Glomerular endothelial cell (primary cell): ENCODE measurements at regions not wholly inside any gene's neighbourhood (a gene's known extent, or its start where the extent isn't known, plus 50 kb on each side); places are given as distances from the start of the nearest gene placed in this dataset.
"Not testable (repeated sequence)": the region's sequence is repeated elsewhere in the genome, so short reads cannot be mapped to it uniquely, and the experiment has no call there.

Experiments used
- DNase-seq: peaks from one replicate; pipeline ENCODE4 v3.0.0-alpha.2; 2011; ENCODE audit warnings: low read depth, low spot score; ENCODE audit errors: extremely low read depth

DNA sequence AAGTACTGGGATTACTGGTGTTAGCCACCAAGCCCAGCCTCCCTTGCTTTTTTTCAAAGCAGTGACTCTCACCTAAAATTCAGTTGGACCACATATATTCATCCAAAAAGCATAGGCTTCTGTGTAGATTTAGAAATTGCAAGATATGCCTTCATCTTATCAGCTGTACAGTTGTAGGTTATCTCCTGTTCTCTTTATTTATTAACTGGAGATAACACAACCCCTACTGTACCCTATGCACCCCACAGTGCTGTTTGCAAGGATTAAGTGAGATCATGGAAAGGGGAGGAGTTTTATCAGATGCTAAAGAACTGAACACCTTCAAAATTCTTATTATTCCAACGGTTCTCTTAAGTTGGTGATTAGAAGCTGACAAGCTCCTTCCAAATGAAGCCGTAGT lies 164.4 kb upstream of the JARID2 start:
- no peak for DNase-seq

DNA sequence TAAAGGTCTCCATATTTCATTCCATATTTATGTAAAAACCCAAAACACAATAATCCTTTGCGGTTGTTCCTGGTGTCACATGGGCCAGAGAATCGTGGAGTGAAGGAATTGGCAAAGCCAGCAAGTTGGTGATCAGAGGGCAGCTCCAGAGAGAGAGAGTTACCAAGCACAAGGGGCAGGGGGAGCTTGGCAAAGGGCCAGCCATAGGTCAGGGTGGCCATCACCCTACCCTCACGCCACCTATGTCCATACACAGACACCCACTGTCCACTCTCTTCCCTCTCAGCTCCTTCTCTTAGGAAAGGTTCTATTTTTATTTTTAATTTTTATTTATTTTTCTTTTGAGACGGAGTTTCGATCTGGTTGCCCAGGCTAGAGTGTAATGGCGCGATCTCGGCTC lies 163.2 kb upstream of the JARID2 start:
- no peak for DNase-seq

DNA sequence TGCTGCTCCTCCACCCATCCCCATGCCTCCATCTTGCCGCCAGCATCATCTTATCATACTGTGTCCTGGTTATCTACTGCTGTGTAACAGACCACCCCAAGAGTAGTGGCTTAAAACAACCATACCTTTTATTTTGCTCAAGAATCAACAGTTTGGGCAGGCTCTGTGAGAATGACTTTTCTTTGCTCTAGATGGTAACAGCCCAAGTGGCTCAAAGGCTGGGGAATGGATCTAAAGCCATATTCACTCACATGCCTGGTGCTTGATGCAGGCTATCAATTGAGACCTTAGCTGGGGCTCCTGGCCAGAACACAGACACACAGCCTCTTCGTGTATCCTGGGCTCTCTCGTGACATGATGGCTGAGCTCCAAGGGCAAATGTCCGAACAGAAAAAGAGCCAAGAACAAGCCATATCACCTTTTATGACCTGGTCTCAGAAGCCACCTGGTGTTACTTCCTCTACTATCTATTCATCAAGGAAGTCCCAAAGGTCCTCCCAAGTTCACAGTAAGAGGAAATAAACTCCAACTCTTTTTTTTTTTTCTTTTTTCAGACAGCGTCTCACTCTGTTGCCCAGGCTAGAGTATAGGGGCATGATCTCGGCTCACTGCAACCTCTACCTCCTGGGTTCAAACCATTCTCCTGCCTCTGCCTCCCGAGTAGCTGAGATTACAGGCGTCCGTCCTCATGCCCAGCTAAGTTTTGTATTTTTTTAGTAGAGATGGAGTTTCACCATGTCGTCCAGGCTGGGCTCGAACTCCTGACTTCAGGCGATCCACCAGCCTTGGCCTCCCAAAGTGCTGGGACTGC lies 159.3 kb upstream of the JARID2 start:
- no peak for DNase-seq

DNA sequence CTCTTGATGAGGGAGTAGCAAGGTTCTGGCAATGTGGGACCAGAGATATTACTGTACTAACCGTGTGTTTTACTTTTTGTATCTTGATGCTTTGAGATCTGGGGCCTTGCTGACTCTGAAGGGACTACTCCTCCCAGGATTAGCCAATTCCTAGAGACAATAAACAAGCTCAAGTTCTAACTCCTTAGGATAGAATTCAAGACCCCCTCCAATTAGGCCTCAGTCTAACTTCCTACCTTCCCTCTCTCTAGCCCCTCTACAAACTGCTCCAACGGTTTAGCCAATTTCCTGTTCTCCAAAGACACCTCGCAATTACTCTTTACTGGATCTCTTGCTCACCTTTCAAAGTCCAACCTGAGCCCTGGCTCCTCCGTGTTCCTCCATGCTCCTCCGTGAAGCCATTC lies 158.7 kb upstream of the JARID2 start:
- DNase-seq: no peak

DNA sequence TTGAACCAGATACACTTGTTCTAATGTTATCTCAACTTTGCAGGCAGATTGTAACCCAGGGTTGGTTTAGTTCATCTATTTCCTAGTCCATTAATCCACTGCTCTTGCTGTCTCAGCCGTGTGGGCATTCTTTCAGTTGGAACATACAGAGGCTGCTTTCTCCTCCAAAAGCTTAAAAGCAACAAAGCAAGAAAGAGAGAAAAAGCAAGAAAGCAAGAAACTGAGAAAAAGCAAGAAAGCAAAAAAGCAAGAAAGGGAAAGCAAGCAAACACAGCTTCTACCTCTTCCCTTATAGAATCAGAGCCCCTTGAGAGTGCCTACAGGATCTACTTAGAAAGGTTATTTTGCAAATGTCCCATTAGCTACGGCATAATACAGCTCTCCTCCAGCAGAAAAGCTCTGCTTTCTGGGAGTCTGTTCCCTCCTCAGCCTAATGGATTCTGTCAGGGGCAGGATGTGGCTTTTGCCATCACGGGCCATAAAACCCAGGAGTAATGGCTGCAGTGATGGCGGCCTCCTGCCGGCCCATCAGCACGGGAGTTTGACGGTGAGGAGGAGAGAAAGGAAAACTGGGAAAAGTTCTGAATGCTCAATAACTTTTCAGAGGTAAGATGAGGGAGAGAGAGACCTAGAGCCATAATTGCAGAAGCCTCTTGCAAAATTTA lies 156.8 kb upstream of the JARID2 start:
- no peak for DNase-seq

DNA sequence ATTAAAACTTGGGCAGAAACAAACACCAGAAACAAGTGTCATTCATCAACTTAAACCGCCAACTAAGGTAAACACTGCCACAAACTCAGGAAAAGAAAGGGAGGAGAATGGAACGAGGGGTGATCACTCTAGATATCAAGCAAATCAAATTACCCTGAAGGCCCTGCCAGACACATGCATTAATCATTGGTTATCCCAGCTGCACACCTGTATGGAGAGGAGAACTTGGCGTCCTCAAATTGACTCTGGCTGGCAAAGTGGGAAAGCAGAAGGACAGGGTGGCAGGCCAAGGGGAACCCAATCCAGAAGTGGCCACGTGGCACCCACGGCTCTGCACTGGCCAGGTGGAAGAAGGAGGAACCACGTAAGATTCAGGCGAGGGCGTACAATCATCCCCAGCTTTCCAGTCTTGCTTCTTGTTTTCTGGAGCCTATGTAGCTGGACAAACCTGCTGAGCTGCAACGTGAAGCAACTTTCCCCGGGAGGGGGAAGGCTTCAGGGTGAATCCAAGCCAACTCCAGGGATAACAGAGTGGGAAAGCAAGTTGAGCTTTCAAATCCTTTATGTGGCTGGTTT lies 156.2 kb upstream of the JARID2 start:
- DNase-seq: no peak

DNA sequence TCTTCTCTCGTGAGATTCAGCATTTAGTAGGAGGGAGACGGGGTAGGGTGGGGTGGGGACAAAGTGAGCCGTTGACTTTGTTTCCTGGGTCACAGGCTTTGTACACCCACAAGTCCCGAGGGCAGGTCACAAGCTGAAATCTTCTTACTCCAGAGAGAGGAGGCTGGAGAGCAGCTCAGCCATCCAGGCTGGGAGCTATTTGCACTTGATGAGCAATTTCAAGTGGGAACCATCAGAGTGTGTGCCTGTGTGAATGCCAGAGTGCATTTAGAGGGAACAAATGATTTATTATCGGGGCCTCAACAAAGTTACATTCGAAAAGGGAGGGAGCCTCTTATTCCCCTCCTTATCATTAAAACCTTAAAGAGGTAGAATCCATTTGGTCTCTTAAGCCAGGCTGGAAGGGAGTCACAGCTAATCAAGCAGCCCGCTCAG lies 155.7 kb upstream of the JARID2 start:
- DNase-seq: no peak

DNA sequence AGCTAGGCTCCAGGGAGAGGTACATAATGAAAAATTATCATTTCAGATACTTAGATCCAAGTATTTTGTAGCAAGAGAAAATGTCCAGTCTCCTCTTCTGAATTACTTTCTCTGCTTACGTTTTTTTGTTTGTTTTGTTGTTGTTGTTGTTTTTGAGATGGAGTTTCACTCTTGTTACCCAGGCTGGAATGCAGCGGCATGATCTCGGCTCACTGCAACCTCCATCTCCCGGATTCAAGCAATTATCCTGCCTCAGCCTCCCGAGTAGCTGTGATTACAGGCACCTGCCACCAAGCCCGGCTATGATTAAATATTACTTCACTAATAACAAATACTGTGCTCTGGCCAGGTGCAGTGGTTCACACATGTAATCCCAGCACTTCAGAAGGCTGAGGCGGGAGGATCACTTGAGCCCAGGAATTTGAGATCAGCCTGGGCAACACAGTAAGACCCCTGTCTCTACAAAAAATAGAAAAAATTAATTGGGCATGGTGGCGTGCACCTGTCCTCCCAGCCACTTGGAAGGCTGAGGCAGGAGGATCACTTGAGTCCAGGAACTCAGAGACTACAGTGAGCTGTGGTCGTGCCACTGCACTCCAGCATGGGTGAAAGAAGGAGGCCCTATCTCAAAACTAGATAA lies 155.0 kb upstream of the JARID2 start:
- DNase-seq: no peak

DNA sequence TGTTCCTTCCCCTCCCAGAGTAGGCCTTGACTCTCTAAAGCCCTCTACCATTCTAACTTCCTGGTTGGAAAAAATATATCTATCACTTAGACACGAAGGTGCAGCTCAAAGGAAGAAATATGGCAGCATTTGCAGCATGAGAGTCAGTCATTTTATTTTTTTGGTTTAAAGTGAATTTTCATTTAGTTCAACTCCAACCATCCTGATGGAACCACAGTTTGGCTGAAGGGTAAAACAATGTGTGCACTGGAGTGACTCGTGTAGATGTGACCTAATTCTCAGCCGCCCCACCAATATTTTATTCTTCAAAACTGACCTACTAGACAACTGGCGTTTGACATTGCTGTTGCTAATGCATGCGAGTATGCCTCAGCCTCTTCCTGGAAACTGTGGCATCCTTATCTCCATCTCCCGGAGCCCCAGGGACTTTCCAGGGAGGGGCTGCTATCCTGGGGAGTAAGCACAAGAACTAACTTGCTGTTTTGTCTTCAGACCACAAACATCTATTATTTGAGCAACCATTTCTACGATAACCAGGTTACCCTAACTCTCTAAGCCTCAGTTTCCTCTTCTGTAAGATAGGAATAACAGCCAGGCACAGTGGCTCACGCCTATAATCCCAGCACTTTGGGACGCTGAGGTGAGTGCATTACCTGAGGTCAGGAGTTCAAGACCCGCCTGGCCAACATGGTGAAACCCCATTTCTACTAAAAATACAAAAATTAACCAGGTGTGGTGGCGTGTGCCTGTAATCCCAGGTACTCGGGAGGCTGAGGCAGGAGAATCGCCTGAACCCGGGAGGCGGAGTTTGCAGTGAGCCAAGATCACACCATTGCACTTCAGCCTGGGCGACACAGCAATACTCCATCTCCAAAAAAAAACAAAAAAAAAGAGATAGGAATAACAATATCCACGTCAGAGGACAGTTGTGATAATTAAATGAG lies 148.7 kb upstream of the JARID2 start:
- no peak for DNase-seq

DNA sequence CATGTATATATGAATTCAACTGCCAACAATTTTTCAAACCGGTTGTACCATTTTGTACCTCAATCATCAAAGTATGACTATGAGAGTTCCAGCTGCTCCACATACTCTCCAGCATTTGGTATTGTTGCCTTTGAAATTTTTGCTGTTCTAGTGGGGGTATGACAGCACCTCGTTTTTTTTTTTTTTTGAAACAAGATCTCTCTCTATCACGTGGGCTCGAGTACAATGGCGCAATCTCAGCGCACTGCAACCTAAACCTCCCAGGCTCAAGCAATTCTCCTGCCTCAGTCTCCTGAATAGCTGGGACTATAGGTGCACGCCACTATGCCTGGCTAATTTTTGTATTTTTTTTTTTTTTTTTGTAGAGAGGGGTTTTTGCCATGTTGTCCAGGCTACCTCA lies 144.7 kb upstream of the JARID2 start:
- no peak for DNase-seq

DNA sequence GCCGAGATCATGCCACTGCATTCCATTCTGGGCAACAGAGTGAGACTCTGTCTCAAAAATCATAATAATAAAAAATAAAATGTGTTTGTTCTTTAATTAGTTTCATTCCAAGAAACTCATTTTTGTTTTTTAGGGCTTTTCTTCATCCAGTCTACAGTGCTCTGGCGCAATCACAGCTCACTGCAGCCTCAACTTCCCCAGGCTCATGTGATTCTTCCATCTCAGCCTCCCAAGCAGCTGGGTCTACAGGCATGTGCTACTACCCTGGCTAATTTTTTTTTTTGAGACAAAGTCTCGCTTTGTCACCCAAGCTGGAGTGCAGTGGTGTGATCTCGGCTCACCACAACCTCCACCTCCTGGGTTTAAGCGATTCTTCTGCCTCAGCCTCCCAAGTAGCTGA lies 143.6 kb upstream of the JARID2 start:
- DNase-seq: no peak

DNA sequence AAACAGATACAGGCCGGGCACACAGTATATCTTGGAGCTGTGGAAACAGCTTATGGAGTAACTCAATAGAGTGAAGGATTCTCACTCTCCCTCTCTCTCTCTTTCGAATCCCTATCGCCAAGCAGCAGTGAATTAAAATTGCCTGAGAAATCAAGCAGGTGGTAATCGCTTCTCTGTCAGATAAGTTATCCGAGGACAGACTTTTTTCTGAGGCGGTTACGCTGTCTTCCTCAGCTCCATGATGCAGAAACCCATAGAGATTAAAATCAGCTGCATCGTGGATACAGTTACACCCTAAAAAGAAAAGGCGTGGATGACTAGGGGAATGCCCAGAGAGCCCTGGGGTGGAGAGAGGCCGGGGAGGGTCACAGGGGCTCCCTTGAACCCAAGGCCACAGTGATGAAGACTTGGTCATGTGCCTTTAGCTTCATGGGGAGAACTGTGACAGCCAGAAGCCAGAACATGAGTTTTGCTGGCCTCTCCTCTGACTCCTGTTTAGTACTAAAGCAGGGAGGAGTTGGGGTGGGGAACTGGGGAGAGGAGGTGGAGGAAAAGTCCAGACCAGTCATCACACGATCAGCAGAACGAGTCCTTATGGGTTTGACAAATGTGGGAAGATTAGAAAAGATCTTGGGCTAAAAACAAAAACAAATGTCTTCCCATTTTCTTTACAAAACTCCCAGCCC lies 138.8 kb upstream of the JARID2 start:
- DNase-seq: no peak

DNA sequence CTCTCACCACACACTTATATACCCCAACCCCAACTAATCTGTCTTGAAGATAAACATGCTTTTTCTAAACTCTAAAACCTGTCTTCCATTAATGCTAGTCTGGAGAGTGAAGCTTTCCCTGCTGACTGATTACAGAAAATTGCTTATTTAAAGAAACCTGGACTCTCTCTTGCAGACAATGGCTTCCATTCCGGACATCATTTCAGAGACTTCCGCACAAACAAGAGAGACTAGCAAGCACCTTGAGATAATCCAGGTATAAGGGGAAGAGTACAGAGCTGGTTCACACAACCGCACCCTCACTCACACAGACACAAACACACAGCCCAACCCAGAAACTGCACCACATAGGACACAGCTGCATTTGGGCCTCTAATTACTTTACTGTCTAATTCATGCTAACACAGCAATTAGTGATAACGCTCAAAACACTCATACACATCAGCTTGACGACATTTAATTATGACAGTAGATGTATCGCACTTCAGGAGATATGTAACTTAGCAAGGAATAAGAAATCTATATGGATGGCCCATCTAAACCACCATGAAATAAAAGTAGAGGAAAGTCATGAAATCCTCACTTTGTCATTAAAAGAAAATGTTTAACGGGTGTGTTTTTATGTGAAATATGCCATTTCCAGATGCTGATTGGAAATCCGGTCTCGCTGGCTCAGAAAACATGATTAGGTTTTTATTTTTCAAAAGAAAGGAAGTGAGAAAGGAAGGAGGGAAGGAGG lies 138.1 kb upstream of the JARID2 start:
- no peak for DNase-seq

DNA sequence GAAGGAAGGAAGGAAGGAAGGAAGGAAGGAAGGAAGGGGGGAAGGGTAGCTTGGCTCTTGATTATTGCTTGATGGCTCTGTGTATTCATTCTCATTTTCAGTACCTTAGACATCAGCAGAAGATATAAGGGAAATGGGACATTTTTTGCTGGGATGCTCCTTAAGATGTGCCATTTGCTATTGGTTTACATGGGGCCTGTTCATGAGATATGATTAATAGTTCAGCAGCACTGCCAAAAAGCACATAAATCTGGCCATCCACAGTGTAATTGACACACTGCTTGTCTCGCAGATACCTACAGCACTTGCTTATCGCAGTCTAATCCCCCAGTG lies 137.5 kb upstream of the JARID2 start:
- DNase-seq: no peak

DNA sequence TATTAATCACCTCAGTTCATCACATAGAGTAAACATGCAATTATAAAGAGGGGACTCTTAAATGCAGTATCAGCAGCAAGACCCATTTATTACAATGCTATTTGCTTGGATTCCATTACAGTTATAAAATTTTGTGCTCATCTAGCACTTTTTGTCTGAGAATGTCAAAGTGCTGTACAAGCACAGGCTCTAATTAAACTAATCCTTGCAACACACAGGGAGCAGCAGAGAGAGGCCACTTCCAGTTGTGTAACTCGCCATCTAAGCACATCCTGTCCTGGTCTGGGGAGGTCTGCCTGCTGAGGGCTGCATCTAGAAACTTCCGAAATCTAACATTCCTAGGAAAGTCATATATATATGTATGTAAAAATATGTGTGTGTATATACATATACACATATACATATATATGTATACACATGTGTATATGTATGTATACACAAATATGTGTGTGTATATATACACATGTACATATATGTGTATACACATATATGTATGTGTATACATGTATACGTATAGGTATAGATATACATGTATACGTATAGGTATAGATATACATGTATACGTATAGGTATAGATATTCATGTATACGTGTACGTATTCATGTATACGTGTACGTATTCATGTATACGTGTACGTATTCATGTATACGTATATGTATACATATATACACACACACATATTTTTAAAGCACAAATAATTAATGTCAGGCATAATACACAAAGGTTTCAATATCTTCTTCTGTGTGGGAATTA lies 136.4 kb upstream of the JARID2 start:
- DNase-seq: no peak

DNA sequence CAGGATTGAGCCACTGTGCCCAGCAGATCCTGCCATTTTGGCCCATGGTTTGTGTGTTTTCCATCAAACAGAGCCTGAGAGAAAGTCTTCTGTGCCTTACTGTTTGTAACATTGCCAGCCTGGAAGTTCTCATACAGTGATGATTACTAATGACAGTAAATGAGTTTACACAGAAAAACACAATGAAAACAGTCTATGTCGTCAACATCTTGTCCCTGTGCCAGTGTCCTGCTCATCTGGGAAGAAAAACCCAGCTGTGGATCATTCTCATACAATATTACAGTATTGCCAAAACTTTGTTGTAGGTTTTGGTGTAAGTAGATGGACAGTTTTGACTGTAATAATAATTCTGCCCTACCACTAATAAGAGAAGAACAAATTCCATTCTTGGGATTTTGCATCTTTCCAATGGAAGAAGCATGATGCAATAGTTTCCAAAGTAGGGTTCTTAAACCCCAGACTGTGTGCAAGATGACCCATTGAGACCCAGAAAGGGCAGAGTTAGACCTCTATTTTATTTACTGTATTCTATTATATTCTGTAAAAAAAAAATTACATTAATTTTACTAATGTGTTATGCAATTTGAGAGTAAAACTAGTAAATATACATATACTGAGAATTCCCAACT lies 135.0 kb upstream of the JARID2 start:
- DNase-seq: no peak

DNA sequence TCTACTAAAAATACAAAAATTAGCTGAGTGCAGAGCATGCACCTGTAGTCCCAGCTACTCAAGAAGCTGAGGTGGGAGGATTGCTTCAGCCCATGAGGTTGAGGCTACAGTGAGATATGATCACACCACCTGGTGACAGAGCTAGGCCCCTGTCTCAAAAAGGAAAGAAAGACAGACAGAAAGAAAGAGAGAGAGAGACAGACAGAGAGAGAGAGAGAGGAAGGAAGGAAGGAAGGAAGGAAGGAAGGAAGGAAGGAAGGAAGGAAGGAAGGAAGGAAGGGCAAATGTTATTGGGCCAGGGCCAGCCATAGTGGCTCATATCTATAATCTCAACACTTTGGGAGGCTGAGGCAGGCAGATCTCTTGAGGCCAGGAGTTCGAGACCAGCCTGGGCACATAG lies 134.3 kb upstream of the JARID2 start:
- DNase-seq: not testable (repeated sequence)

DNA sequence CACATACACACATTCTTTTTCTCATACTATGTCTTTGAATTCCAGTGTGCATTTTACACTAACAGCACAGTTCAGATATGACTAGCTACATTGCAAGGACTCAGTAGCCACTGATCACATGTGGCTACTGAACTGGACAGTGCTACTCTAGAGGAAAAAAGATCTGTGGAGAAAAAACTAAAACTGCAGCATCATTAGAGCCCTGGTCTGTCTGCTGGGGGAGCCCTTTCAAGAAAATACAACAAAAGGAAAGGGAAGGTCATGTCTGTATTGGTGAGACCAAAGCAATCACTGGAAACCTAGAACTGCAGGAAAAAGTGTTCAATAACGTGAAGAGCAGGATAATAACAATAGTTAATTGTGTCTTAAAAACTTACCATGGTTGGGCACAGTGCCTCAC lies 132.3 kb upstream of the JARID2 start:
- no peak for DNase-seq
